Stimulated activated CD4-positive, alpha-beta T cell treated with anti-CD3 and anti-CD28 coated beads, Interleukin-4, amount 100 ng/mL, for 48 hours (primary cell): ENCODE measurements at regions not wholly inside any gene's neighbourhood (a gene's known extent, or its start where the extent isn't known, plus 50 kb on each side); places are given as distances from the start of the nearest gene placed in this dataset.
A peak's percentile ranks its signal among the peaks of the same experiment; 100 is the strongest.

Experiments
- DNase-seq, 2 donors: peaks; one replicate each; pipeline ENCODE4 v3.0.0-alpha.2; 2020; ENCODE audit warnings: low read depth in 2 of 2

DNA sequence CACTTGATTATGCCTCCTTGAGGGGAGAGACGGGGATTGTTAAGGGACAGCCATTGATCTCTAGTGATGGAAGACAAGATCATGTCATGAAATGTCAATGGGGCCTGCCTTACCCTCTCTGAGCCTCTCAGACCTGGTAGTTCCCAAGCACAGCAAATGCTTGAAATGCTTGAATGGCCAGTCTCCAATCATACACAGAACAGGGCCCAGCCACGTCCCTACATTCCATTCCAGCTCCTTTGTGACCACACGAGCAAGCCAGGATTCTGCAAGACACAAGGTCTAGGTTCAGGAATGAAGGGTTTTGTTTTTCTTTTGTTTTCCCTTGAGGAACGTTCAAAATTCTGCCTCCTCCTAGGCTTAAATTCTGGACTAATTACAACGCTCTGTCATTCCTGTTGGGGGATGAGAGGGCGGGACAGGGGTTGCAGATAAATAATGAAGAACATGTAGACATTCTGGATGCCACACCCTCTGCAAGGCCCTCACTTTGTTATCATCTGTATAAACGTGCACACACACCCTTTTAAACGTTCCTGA is 98.1 kb upstream of the YPEL5 start:
- DNase-seq, result no peak

DNA sequence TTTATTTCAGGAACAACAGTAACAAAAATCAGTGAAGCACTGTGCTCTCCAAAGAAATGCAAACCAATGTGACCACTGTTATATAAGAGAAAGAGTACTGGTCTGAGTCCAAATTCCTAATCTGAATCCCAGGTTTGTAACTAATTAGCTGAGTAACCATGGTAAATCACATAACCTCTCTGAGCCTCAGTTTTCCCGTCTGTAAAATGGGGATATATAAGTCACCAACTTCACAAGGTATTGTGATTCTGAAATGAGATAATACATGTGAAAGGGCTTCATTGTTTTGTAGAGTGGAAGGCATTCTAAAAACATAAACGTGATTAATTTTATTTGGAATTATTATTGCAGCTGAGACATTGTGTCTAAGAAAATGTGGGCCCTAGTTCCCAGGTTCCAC is 91.3 kb upstream of the YPEL5 start:
- DNase-seq, result no peak

DNA sequence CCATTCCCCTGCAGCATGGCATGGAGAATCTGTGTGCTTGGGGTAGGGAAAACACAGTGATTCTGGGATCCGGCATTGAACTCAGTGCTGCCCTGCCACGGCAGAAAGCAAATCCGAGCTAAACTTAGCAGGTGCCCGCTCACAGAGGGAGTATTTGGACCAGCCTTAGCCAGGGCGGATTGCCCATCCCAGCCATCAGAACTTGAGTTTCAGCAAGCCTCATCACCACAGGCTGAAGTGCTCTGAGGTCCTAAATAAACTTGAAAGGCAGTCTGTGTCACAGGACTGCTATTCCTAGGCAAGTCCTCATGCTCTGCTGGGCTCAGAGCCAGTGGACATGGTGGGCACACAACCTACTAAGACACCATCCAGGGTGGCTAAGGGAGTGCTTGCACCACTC is 86.2 kb upstream of the YPEL5 start:
- DNase-seq, result no peak

DNA sequence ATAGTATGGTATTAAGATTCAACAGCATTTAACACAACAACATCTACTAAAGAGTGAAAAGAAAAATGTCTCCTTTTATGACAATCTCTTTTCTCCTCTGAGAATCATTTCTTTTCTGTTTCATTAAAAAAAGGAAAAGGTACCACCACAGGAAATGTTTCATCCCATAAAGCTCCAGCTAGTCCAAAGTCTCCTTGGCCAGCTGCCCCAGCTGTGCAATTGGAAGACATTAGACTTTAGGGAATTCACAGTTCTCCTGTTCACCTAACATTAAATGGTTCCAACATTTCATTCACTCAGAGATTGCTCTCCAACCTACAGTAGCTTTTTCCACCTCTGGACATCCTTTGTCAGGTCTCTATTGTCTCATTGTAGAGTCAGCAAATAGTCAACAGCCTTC is 78.7 kb upstream of the YPEL5 start:
- no peak for DNase-seq

DNA sequence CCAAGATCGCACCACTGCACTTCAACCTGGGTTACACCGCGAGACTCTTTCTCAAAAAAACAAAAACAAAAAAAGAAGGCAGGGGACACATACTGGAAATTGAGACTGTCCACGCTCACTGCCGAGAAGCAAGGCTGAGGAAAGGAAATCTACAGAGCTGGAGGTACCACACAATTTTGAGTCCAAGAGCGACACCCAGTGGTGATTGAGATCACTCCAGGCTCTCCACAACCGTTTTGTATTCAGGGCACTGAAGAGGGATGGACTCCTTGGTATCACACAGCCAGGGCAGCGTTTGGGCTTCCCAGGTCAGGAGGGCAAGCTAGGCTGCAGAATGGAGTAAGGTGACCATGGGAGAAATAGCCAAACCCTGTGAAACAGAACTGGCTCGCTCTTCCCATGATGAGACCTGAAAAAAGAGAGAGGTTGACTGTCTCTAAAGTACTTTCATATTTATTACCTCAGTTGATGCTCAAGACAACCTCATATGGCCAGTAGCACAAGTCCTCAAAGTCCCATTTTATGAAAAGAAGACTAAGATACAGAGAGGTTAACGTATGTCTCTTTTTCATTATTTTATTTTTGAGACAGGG is 74.5 kb upstream of the YPEL5 start:
- peak; percentile 42 to 52 for DNase-seq

DNA sequence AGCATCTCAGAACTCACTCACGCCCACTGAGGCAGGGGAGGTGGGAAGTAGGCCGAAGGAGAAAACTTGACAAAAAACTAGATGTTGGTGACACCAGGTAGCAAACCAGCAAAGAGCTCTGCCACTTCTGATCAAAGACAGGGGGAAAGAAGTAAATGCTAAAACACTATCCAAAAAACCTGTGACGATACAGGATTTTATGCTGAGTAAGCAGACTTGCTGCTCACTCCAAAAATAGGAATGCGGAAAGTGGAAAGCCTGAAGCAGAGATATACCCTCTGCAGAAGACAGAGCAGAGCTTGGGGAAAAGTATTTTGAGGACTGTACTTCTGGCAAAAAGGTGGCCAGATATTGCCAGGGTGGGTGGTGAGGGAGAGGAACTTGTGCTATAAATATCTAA is 73.3 kb upstream of the YPEL5 start:
- no peak for DNase-seq

DNA sequence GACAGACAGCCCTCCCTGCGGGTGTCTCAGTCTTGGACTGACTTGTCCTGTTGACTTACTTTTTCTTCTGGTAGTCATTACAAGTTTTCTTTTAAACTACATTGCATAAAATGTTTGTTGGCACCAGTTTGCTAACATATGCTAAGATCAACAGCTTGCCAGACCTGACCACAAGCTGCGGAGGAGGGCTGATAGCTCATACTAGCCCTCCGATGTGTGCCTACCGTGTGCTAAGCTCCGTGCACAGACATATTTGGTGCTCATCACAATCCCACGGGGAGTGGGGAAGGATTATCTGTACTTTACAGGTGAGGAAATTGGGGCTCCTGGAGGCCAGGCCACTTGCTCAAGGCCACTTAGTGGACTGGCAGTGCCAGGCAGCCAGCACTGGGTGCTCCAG is 72.8 kb upstream of the YPEL5 start:
- no peak for DNase-seq

DNA sequence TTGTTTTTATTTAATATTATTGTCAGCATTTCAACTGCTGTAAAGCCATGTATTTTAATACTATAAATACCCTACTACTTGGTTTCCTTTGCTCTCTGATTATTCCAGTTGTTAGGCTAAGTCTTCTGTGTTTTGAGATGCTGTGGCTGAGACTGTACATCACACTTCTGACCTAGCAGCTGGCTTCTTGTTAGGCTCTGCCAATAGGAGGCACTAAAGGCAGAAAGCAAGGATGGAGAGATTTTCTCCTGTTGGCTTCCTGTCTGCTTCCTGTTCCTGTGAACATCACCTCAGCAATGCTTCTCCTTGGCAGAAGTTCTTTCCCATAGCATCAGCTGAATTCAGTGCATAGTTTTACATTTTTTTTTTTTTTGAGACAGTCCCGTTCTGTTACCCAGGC is 68.3 kb upstream of the YPEL5 start:
- DNase-seq, result no peak

DNA sequence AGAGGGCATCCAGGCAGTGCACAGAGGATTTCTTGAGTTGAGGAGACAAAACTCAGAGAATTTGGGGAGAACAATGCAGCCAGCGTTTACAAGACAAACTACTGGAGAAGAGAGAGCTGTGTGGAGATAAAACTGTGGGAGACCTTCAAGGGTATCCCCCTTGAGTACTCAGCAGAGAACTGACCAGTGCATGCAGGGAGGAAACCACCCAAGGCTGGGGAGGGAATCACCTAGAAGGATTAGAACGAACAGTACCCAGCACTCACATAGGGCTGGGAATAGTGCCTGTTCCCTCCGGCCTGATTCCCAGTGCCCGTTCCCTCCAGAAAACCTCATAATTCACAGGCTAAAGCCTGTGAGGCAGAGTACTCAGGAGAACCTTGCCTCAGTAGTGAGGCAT is 61.9 kb upstream of the YPEL5 start:
- DNase-seq, result no peak

DNA sequence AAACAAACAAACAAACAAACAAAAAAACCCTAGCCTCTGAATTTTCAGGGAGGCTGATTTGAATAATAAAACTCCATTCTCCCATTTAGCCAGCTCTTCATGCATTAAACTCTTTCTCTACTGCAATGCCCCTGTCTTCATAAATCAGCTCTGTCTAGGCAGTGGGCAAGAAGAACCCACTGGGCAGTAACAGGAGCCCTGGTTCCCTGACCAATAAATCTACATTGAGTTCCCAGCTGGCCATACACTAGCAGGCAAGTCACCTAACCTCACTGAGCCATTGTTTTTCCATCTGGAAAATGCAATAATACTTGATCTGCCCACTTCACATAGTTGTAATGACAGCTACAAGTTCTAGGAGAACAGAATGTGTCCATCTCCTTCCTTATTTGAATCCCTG is 57.6 kb upstream of the YPEL5 start:
- no peak for DNase-seq

DNA sequence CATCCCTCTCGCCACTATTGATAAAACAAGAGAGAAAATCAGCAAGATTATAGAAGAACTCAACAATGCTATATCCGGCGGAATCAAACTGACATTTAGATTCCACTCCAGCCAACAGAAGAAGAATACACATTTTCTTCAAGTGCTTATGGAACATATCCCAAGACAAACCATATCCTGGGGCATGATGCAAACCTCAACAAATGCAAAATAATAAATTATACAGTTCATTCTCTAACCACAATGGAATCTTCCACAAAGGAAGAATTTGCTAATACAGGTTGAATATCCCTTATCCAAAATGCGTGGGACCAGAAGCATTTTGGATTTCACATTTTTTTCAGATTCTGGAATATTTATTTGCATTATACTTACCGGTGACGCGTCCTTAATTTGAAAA is 51.4 kb upstream of the YPEL5 start:
- DNase-seq, result no peak

DNA sequence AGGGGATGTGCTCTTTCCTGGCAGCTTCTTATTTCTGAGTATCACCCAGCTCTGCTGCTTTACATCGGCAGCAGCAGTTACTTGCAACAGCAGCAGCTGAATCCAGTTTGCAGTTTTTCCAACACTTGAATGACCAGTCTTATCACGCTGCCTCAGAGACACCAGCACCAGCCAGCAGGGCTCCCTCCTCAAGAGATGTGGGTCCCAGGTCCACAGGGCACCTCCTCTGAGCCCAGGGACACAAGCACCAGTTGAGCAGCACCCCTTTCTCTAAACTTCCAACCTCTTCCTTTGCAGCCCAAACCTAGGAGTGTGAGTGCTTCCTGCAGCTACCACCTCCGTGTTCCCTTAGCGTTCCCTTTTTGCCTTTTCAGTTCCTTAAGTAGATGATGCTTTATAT is 50.4 kb upstream of the YPEL5 start:
- DNase-seq, result no peak
